ENCODE measurements at regions not wholly inside any gene's neighbourhood (a gene's known extent, or its start where the extent isn't known, plus 50 kb on each side); places are given as distances from the start of the nearest gene placed in this dataset.
"Not testable (repeated sequence)": the region's sequence is repeated elsewhere in the genome, so short reads cannot be mapped to it uniquely, and the experiment has no call there.

DNA sequence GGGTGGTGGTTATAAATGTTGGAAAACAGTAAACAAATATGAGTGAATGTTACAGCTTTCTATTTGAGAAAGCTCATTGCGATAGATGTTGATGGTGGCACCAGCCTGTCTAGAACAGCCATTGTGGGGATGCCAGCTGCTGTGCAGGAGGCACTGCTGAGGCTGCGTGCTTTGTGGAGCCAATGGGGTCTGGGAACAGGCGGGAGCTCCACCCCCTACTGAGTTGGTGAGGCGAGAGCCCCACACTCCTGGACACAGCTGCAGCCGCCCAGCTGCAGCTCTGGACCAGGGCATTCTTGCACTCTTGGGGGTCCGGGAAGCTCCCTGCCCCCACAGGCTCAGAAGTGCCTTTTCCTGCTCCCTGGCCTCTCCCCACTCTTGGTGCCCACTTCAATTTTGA, 1147.1 kb upstream of the LRRTM3 start:
- no peak for DNase-seq (ENCODE audit: low read depth in 2 of 2)

DNA sequence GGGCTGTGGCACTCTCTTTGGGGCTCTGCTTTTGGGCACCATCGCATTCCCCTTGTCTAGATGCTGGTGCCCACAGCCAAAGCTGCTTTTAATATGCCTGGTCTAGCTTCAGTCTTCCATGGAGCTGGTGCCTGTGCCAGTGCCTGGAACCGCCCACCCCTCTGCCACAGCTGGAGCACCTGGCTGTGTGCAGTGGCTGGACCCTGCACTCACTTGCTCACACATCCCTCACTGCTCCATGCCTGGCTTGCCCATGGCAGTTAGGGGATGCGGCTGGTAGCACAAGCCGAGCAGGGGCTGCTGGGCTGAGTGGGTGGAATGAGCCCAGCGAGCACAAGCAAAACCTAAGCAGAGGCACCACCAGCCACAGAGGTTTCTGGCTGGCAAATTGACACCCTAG, 1145.9 kb upstream of the LRRTM3 start:
- DNase-seq (ENCODE audit: low read depth in 2 of 2): no peak

DNA sequence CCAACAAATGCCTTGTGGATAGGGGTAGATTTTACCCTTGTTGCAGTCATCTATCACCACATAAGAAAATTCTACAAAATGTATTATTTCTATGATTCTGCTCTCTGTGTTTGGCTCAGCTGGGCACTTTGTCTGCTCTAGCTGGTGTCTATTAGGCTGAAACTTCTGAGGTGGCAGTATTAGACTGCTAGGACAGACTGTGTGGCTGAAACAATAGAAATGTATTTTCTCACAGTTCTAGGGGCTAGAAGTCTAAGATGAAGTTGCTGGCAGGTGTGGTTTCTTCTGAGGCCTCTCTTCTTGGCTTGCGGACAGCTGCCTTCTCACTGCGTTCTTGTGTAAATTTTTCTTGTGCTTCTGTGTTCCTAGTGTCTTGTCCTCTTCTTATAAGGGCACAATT, 1139.6 kb upstream of the LRRTM3 start:
- no peak for DNase-seq (ENCODE audit: low read depth in 2 of 2)

DNA sequence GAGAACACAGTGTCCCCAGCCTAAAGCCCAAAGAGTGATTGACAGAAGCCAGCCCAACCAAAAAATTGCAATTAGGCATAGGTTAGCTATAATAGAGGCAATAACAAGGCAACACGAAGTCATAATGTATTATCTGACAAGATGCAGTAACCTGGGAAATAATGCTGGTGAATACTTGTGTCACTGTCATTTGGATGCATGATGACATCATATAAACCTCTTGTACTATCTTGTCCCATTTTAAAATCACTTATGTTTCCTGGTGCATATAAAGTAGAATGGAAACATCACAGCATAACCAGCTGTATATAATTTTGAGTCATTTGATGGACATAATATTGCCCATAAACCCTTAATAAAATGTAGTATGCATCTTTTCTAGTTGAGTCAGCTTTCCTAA, 1138.3 kb upstream of the LRRTM3 start:
- DNase-seq (ENCODE audit: low read depth in 2 of 2): no peak

- no peak for DNase-seq (ENCODE audit: low read depth in 2 of 2)
Observed at GRCh38 chr10:65788271-65788670, 1137.6 kb upstream of the LRRTM3 start.

GRCh38 chr10:65791979-65792378, 1133.9 kb upstream of the LRRTM3 start:
- no peak for DNase-seq (ENCODE audit: low read depth in 2 of 2)

- DNase-seq (ENCODE audit: low read depth in 2 of 2): no peak
Observed at GRCh38 chr10:65793738-65794425, 1132.0 kb upstream of the LRRTM3 start.

- not testable (repeated sequence) for DNase-seq (ENCODE audit: low read depth in 2 of 2)
Observed at GRCh38 chr10:65794861-65795260, 1131.0 kb upstream of the LRRTM3 start.

GRCh38 chr10:65796472-65796871, 1129.4 kb upstream of the LRRTM3 start:
- no peak for DNase-seq (ENCODE audit: low read depth in 2 of 2)

DNA sequence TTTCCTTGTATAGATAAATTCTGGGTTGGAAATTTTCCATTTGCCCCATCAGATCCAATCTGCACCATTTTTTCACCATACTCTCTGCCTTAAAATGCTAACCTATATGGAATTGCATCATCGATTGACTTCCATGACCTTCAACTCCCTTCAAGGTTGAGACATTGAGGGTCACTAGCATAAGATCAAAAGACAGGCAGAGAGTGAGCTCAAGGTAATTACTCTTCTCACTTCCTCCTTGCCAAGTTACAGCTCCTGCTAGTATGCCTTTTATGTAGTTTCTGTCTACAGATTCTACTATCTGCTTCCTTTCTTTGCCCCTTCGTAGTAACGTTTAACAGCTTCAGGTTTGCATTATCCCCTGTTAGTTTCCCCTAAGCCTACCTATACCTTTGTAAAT, 1127.7 kb upstream of the LRRTM3 start:
- no peak for DNase-seq (ENCODE audit: low read depth in 2 of 2)

- DNase-seq (ENCODE audit: low read depth in 2 of 2): no peak
Observed at GRCh38 chr10:65802391-65802790, 1123.4 kb upstream of the LRRTM3 start.

DNA sequence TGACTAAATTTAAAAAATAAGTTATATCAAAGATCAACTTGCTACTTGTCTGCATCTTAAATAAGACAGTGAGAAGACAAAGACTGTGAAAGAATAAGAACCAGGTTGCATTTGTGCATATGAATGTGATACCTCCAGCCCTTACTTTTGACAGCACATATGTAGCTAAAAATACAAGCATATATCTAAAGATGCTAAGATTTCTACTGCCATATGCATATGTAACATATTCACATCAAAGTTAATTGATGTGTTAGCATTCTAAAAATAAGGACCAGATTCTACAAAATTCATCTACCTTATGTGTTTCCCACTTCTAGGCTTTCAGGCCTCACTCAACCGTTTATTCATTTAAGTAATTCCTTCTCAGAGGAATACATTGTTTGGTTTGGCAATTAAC, 1120.3 kb upstream of the LRRTM3 start:
- no peak for DNase-seq (ENCODE audit: low read depth in 2 of 2)

- DNase-seq (ENCODE audit: low read depth in 2 of 2): no peak
Observed at GRCh38 chr10:65805993-65806392, 1119.8 kb upstream of the LRRTM3 start.

DNA sequence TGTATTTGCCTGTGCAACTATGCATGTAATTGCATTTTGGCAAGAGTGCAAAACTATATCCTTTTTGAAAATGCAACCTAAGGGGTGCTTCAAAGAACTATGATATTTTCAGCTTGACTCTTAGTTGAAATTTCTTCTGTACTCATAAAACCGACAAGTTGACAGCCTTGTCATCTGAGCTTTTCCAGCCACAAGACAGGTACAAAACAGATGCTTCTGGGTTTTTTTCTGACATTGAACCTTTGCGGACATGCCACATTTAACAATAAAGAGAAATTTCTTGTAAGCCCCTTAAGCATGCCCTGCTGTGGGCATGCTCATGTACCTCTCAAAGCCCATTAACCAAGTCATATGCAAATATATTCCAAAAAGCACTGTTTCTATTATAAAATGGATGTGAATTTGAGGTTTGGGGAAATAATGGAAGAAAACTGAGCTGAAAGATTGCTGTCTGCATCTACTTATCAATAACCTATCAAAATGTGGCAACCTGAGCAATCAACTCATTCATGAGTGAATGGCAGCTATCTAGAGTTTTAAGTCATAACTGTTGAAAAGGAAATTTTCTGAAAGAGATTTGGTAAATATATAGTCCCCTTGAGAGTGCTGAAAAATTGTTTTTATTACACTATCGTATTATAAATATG, 1117.0 kb upstream of the LRRTM3 start:
- DNase-seq (ENCODE audit: low read depth in 2 of 2): no peak

DNA sequence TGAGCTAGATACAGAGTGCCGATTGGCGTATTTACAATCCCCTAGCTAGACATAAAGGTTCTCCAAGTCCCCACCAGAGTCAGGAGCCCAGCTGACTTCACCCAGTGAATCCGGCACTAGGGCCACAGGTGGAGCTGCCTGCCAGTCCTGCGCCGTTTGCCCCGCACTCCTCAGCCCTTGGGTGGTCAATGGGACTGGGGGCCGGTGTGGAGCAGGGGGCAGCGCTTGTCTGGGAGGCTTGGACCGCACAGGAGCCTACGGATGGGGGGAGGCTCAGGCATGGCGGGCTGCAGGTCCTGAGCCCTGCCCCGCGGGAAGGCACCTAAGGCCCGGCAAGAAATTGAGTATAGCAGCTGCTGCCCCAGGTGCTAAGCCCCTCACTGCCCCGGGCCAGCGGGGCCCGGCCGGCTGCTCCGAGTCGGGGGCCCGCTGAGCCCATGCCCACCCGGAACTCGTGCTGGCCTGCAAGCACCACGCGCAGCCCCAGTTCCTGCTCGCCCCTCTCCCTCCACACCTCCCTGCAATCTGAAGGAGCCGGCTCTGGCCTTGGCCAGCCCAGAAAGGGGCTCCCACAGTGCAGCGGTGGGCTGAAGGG, 1113.8 kb upstream of the LRRTM3 start:
- DNase-seq (ENCODE audit: low read depth in 2 of 2): no peak

GRCh38 chr10:65816536-65816935, 1109.3 kb upstream of the LRRTM3 start:
- no peak for DNase-seq (ENCODE audit: low read depth in 2 of 2)

DNA sequence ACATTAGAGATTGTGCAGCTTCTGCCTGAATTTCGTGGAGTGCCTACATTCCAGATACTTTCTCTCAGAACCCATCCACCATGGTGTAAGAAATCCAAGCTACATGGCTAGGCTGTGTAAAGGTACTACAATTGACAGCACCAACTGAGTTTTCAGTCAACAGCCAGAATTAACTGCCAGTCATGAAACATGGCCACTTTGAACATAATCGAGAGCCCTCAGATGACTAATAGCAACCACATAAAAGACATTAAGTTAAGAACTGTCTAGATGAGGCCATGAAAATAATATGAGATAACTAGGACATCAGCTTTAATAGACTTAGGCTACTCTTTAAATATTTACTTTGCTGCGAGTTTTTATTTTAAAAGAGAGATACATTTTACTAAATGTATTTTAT, 1106.8 kb upstream of the LRRTM3 start:
- DNase-seq (ENCODE audit: low read depth in 2 of 2): no peak

GRCh38 chr10:65827359-65827758, 1098.5 kb upstream of the LRRTM3 start:
- DNase-seq (ENCODE audit: low read depth in 2 of 2): no peak

GRCh38 chr10:65838811-65839210, 1087.0 kb upstream of the LRRTM3 start:
- no peak for DNase-seq (ENCODE audit: low read depth in 2 of 2)

DNA sequence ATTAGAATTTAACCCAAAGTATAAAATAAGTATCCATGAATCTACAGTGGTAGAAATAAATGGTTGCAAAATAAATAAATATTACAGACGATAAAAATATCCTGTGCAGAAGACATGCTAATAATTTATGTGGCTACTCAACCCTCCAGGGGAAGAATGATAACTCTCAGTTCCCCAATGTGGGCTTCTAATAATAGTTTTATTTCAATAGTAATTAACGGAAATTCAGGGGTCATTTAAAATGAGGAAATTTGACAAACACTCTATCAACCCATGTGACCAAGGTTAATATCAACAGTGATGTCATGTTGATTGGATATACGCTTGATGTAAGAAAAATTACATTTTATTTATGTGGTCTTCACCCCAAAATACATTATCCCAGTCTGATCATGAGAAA, 1082.6 kb upstream of the LRRTM3 start:
- DNase-seq (ENCODE audit: low read depth in 2 of 2): no peak

DNA sequence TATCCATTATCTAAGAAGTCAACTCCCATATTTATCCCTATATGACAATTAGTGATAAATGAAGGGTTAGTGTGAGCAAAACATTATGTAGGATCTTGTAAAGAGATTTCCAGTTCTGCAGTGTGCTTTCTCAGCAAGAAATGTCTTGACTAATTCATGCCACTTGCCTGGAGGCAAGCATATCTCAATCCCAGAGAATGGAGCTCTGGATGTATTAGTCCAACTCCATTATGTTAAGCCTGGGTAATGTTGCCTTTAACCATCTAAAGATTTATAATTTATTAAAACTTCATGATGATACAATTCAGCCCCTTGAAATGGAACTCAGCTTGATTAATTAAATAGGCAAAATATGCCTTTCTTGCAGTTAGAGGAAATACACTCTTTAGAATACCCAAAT, 1079.9 kb upstream of the LRRTM3 start:
- DNase-seq (ENCODE audit: low read depth in 2 of 2): no peak

GRCh38 chr10:65846541-65846940, 1079.3 kb upstream of the LRRTM3 start:
- DNase-seq (ENCODE audit: low read depth in 2 of 2): no peak

GRCh38 chr10:65846949-65847348, 1078.9 kb upstream of the LRRTM3 start:
- DNase-seq (ENCODE audit: low read depth in 2 of 2): no peak

Measured in stimulated activated CD8-positive, alpha-beta memory T cell treated with anti-CD3 and anti-CD28 coated beads, Interleukin-7, amount 100 ng/mL, for 4 hours (primary cell).